Endothelial cell of umbilical vein (primary cell): ENCODE measurements at regions not wholly inside any gene's neighbourhood (a gene's known extent, or its start where the extent isn't known, plus 50 kb on each side); places are given as distances from the start of the nearest gene placed in this dataset.

Experiments
- BruUV-seq: library from RNA; stranded (reverse); fragments of 400-500 nt; replicated peaks from 2 replicates; lab custom pipeline; 2021; lab: Mats Ljungman, UMichigan
- CTCF ChIA-PET: fragments of 300-600, 350-600 bp; sonication (Branson Sonifier 250); formaldehyde crosslinking; loops from one replicate; lab custom pipeline; 2021; ENCODE audit warnings: antibody characterized with exemption, inconsistent platforms; lab: Charles Lee
- POLR2A ChIA-PET: fragments of 300-600, 350-600 bp; sonication (Branson Sonifier 250); formaldehyde crosslinking; loops from one replicate; lab custom pipeline; 2021; ENCODE audit warnings: antibody characterized with exemption, inconsistent platforms; lab: Charles Lee
- DNase-seq: peaks from one replicate; pipeline ENCODE4 v3.0.0-alpha.2; 2011; ENCODE audit warnings: low read depth, low spot score
- FAIRE-seq: peaks from 2 replicates; lab custom pipeline; 2011; peaks lifted over from hg19 to GRCh38; lab: Jason Lieb, UNC
- H2AFZ ChIP-seq: 2 replicates; pipeline ENCODE4 v1.6.0; 2012; ENCODE audit warnings: low read depth, low read length, control low read depth, inconsistent platforms
- H3K27ac ChIP-seq: 2 replicates; pipeline ENCODE4 v1.5.1; 2011; ENCODE audit warnings: low read depth, mild to moderate bottlenecking, control low read depth, low read length, moderate library complexity; ENCODE audit not compliant: insufficient read depth
- H3K27me3 ChIP-seq, 2 experiments: 2 replicates each; pipeline versions ENCODE4 v1.6.0 to v1.6.1; 2011; ENCODE audit warnings: low read length in 2 of 2, mixed read lengths in 1 of 2; ENCODE audit not compliant: control insufficient read depth in 2 of 2, insufficient read depth in 2 of 2
- H3K36me3 ChIP-seq, 2 experiments: 2 replicates in 1 of 2; 3 replicates in 1 of 2; pipeline ENCODE4 v1.5.1; 2011; ENCODE audit warnings: low read length in 2 of 2, mild to moderate bottlenecking in 1 of 2, moderate library complexity in 1 of 2; ENCODE audit not compliant: control insufficient read depth in 2 of 2, insufficient read depth in 2 of 2; ENCODE audit errors: extremely low read depth in 1 of 2
- H3K4me1 ChIP-seq: 3 replicates; pipeline ENCODE4 v1.5.1; 2011; ENCODE audit warnings: mild to moderate bottlenecking, low read length; ENCODE audit not compliant: control insufficient read depth, insufficient read depth; ENCODE audit errors: extremely low read depth
- H3K4me2 ChIP-seq: 2 replicates; pipeline ENCODE4 v1.6.1; 2011; ENCODE audit warnings: low read length, control low read depth, mixed read lengths; ENCODE audit not compliant: insufficient read depth
- H3K4me3 ChIP-seq, 3 experiments: fragments of 200-600 bp in 1 of 3; sonication (generic), shearing (Covaris generic) in 1 of 3; replicated peaks in 1 of 3; 2 replicates each; pipeline ENCODE4 v1.5.1; 2011 to 2016; ENCODE audit warnings: control low read depth in 3 of 3, low read length in 3 of 3, mild to moderate bottlenecking in 2 of 3, inconsistent platforms in 1 of 3, low read depth in 1 of 3, moderate library complexity in 1 of 3; ENCODE audit not compliant: insufficient read depth in 1 of 3
- H3K79me2 ChIP-seq: 2 replicates; pipeline ENCODE4 v1.6.0; 2012; ENCODE audit warnings: low read length, inconsistent platforms; ENCODE audit not compliant: control insufficient read depth, insufficient read depth
- H3K9ac ChIP-seq: replicated peaks from 2 replicates; pipeline ENCODE3; 2011; ENCODE audit warnings: low read length, control low read depth; ENCODE audit not compliant: insufficient read depth; ENCODE audit errors: extremely low read depth
- H3K9me1 ChIP-seq: replicated peaks from 3 replicates; pipeline ENCODE4 v1.6.0; 2011; ENCODE audit warnings: mild to moderate bottlenecking, low read length; ENCODE audit not compliant: control insufficient read depth, insufficient read depth; ENCODE audit errors: extremely low read depth
- H3K9me3 ChIP-seq: replicated peaks from 2 replicates; pipeline ENCODE4 v1.5.1; 2012; ENCODE audit warnings: low read length, inconsistent platforms; ENCODE audit not compliant: control insufficient read depth, insufficient read depth
- H4K20me1 ChIP-seq: replicated peaks from 2 replicates; pipeline ENCODE3; 2011; ENCODE audit warnings: mild to moderate bottlenecking, low read length; ENCODE audit not compliant: control insufficient read depth, insufficient read depth; ENCODE audit errors: extremely low read depth
- EZH2 ChIP-seq: IDR thresholded peaks from 2 replicates; pipeline ENCODE4 v1.6.1; 2012; ENCODE audit warnings: borderline replicate concordance, low read depth, mild to moderate bottlenecking, moderate library complexity, low read length, inconsistent platforms; ENCODE audit not compliant: severe bottlenecking
- FOS ChIP-seq: IDR thresholded peaks from 2 replicates; pipeline ENCODE4 v1.6.1; 2011; ENCODE audit warnings: mild to moderate bottlenecking, low read length, moderate library complexity, borderline replicate concordance; ENCODE audit not compliant: insufficient read depth
- GATA2 ChIP-seq: IDR thresholded peaks from 2 replicates; pipeline ENCODE4 v1.7.0; 2011; ENCODE audit warnings: low read depth, mild to moderate bottlenecking, moderate library complexity, mixed read lengths, low read length; ENCODE audit not compliant: insufficient read length, insufficient read depth
- JUN ChIP-seq: IDR thresholded peaks from 2 replicates; pipeline ENCODE4 v1.6.1; 2011; ENCODE audit warnings: borderline replicate concordance, low read depth; ENCODE audit not compliant: insufficient read length, insufficient read depth
- MYC ChIP-seq: IDR thresholded peaks from one replicate; pipeline ENCODE4 v1.6.1; 2011; ENCODE audit warnings: mild to moderate bottlenecking, low read depth, low read length
- POLR2A ChIP-seq: IDR thresholded peaks from 2 replicates; pipeline ENCODE4 v1.6.1; 2012; ENCODE audit warnings: low read depth, mild to moderate bottlenecking, control low read depth, low read length
- POLR2AphosphoS5 ChIP-seq: IDR thresholded peaks from 2 replicates; pipeline ENCODE4 v1.6.1; 2012; ENCODE audit warnings: low read depth, mild to moderate bottlenecking, control low read depth, low read length, moderate library complexity; ENCODE audit not compliant: insufficient read depth
- dilution Hi-C: fragments of 300-500 bp; cut with MboI; formaldehyde crosslinking; loops from one replicate; pipeline ENCODE4 v1.15.0; 2019; ENCODE audit warnings: low sequenced_read_pairs; ENCODE audit not compliant: extremely low pct_ligation_motif_present
- intact Hi-C: fragments of 100-400 bp; cut with micrococcal nuclease; formaldehyde crosslinking; loops from one replicate; pipeline ENCODE4 v1.10.0; 2022
- TF ChIP-seq, protein P1 (sequence below): IDR thresholded peaks from 2 replicates; pipeline ENCODE4 v1.6.1; 2011; ENCODE audit not compliant: insufficient read depth, insufficient read length
- TF ChIP-seq, protein P2 (sequence below), 2 donors: IDR thresholded peaks; 1 replicate in 1 of 2; 2 replicates in 1 of 2; pipeline ENCODE4 v1.5.1; 2011; ENCODE audit warnings: low read length in 2 of 2, mild to moderate bottlenecking in 2 of 2, moderate library complexity in 2 of 2, control low read depth in 1 of 2, inconsistent platforms in 1 of 2, low read depth in 1 of 2; ENCODE audit not compliant: insufficient read depth in 1 of 2; ENCODE audit errors: extremely low read depth in 1 of 2

GRCh38 chr22:48261706-48262105, 1499.3 kb downstream of the TBC1D22A start:
- ChIA-PET CTCF (no interaction called here), POLR2A (no interaction called here)
- Histone ChIP-seq H2AFZ (no peak overlapping the region), H3K9me3 (peaks cover 20% of the 10 kb centered on the region), H4K20me1 (no peaks in the 10 kb centered on the region), H3K36me3 (no peaks in the 10 kb centered on the region), H3K9me1 (no peaks in the 10 kb centered on the region), H3K9ac (no peak overlapping the region), H3K27ac (no peak overlapping the region), H3K27me3 (no peaks in the 10 kb centered on the region), H3K4me1 (no peaks in the 10 kb centered on the region), H3K4me2 (no peak overlapping the region), H3K4me3 (no peak overlapping the region), H3K79me2 (no peaks in the 10 kb centered on the region)
- dilution Hi-C loops (no loop called here), intact Hi-C loops (no loop called here)
- BruUV-seq: no TSS peak
- FAIRE-seq (no peak), DNase-seq (no peak)
- TF ChIP-seq GATA2 (no peak), FOS (no peak), JUN (no peak), EZH2 (no peak), MYC (no peak), POLR2A (no peak), POLR2AphosphoS5 (no peak)
- TF ChIP-seq, protein P1, sequence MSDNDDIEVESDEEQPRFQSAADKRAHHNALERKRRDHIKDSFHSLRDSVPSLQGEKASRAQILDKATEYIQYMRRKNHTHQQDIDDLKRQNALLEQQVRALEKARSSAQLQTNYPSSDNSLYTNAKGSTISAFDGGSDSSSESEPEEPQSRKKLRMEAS: no peak
- TF ChIP-seq, protein P2, sequence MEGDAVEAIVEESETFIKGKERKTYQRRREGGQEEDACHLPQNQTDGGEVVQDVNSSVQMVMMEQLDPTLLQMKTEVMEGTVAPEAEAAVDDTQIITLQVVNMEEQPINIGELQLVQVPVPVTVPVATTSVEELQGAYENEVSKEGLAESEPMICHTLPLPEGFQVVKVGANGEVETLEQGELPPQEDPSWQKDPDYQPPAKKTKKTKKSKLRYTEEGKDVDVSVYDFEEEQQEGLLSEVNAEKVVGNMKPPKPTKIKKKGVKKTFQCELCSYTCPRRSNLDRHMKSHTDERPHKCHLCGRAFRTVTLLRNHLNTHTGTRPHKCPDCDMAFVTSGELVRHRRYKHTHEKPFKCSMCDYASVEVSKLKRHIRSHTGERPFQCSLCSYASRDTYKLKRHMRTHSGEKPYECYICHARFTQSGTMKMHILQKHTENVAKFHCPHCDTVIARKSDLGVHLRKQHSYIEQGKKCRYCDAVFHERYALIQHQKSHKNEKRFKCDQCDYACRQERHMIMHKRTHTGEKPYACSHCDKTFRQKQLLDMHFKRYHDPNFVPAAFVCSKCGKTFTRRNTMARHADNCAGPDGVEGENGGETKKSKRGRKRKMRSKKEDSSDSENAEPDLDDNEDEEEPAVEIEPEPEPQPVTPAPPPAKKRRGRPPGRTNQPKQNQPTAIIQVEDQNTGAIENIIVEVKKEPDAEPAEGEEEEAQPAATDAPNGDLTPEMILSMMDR (IDR thresholded peaks at IDR 0.05; ENCODE audit: extremely low read depth in 1 of 2, insufficient read depth in 1 of 2, low read depth in 1 of 2, low read length in 2 of 2): no peak
